CD8-positive, alpha-beta memory T cell (primary cell): ENCODE measurements at regions not wholly inside any gene's neighbourhood (a gene's known extent, or its start where the extent isn't known, plus 50 kb on each side); places are given as distances from the start of the nearest gene placed in this dataset.

Experiments
- CTCF ChIA-PET: fragments of 350-600 bp; sonication (Branson Sonifier 250); formaldehyde crosslinking; loops from one replicate; lab custom pipeline; 2021; ENCODE audit warnings: antibody characterized with exemption; lab: Charles Lee
- POLR2A ChIA-PET: fragments of 350-600 bp; sonication (Branson Sonifier 250); formaldehyde crosslinking; loops from one replicate; lab custom pipeline; 2021; ENCODE audit warnings: antibody characterized with exemption; lab: Charles Lee
- DNase-seq, 5 donors: peaks; one replicate each; pipeline versions ENCODE4 v3.0.0 to v3.0.0-alpha.2; 2020 to 2022; ENCODE audit warnings: mixed read lengths in 1 of 5
- H3K27ac ChIP-seq: one replicate; pipeline ENCODE4 v1.7.0; 2013; ENCODE audit warnings: low read depth, mild to moderate bottlenecking, low read length, moderate library complexity
- H3K27me3 ChIP-seq: 2 replicates; pipeline ENCODE4 v1.7.0; 2013; ENCODE audit warnings: low read length, mild to moderate bottlenecking; ENCODE audit not compliant: insufficient read depth, poor library complexity, severe bottlenecking
- H3K36me3 ChIP-seq: 2 replicates; pipeline ENCODE4 v1.7.0; 2013; ENCODE audit warnings: mild to moderate bottlenecking, low read length, moderate library complexity; ENCODE audit not compliant: insufficient read depth
- H3K4me1 ChIP-seq: 2 replicates; pipeline ENCODE4 v1.7.0; 2013; ENCODE audit warnings: mild to moderate bottlenecking, low read length, moderate library complexity; ENCODE audit not compliant: insufficient read depth
- H3K4me3 ChIP-seq: 2 replicates; pipeline ENCODE4 v1.7.0; 2013; ENCODE audit warnings: mild to moderate bottlenecking, low read length
- H3K9me3 ChIP-seq: 2 replicates; pipeline ENCODE4 v1.7.0; 2013; ENCODE audit warnings: mild to moderate bottlenecking, low read length
- H3K27ac Mint-ChIP-seq, 8 donors: one replicate each; pipeline ENCODE4 v1.8.0; 2020 to 2021; ENCODE audit warnings: mixed read lengths in 8 of 8, mild to moderate bottlenecking in 6 of 8, inconsistent platforms in 3 of 8, moderate library complexity in 3 of 8
- H3K27me3 Mint-ChIP-seq, 2 donors: one replicate each; pipeline ENCODE4 v1.8.0; 2020 to 2021; ENCODE audit warnings: mixed read lengths in 2 of 2, mild to moderate bottlenecking in 1 of 2, moderate library complexity in 1 of 2
- H3K36me3 Mint-ChIP-seq, 3 donors: one replicate each; pipeline ENCODE4 v1.8.0; 2020 to 2021; ENCODE audit warnings: mixed read lengths in 3 of 3, inconsistent platforms in 1 of 3, mild to moderate bottlenecking in 1 of 3
- H3K4me1 Mint-ChIP-seq, 3 donors: one replicate each; pipeline ENCODE4 v1.8.0; 2020 to 2021; ENCODE audit warnings: mixed read lengths in 3 of 3, inconsistent platforms in 1 of 3, mild to moderate bottlenecking in 1 of 3
- H3K4me3 Mint-ChIP-seq, 7 donors: one replicate each; pipeline ENCODE4 v1.8.0; 2020 to 2021; ENCODE audit warnings: mixed read lengths in 7 of 7, mild to moderate bottlenecking in 6 of 7, moderate library complexity in 4 of 7, inconsistent platforms in 2 of 7
- H3K9me3 Mint-ChIP-seq, 5 donors: one replicate each; pipeline ENCODE4 v1.8.0; 2020 to 2022; ENCODE audit warnings: mixed read lengths in 5 of 5, mild to moderate bottlenecking in 3 of 5, moderate library complexity in 2 of 5, inconsistent platforms in 1 of 5

DNA sequence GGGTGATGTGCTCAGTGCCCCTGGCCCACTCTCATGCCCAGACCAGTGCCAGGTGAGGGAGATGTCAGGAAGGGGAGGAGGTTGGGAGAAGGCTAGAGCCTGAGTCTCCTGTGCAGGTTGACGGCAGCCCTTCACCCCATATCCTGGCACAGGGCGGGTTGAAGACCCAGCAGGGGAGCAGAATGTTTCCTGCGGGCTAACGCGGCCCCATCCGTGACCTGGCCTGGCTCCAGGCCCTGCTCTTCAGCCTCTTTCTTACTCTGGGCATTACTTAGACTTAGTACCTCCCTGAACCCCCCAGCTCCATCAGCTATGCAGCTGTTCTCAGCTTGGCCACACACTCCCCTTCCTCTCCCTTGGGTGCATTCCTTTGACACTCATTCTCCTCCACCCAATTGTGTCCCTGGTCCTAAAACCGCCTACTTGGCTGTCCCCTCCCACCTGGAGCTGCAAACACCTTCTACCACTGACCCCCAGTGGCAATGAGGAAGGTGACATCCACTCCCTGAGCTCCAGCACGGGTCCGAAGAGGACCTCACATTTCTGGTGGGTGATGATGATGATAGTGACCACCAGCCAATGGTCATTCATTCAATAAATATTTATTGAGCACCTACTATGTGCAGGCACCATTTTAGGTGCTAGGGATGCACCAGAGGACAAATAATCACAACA lies 179.0 kb downstream of the PTPRU start:
- POLR2A ChIA-PET, result no interaction called here

DNA sequence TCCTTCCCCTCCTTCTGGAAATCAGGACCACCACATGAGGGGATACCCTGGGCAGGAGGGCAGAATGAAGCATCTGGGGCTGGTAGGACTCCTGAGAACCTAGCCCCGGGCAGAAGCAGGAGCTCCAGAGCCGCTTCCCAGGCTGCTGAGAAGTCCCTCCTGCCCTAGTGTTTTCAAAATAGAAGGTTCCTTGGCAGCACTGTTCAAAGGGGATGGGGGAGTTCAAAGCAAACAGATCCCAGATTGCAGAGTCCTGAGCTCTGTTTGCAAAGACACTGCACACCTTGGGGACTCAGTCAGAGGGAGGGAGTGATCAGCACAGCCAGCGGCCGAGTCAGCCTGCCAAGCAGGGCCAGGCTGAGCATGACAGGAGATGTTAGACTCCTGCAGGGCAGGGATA lies 177.8 kb downstream of the PTPRU start:
- Mint-ChIP-seq H3K27ac (no peak overlapping the region), H3K9me3 (no peaks in the 10 kb centered on the region)

More for the DNA sequence above, 179.0 kb downstream of the PTPRU start:
- H3K4me3 Mint-ChIP-seq, result peak overlapping the region in 1 of 7 donors; percentile 57
- Histone ChIP-seq H3K4me3 (no peak overlapping the region), H3K27me3 (no peaks in the 10 kb centered on the region), H3K27ac (no peak overlapping the region), H3K4me1 (no peaks in the 10 kb centered on the region), H3K9me3 (no peaks in the 10 kb centered on the region), H3K36me3 (no peaks in the 10 kb centered on the region)
- no peaks in the 10 kb centered on the region for H3K36me3 Mint-ChIP-seq
- no peaks in the 10 kb centered on the region for H3K4me1 Mint-ChIP-seq
- H3K27ac Mint-ChIP-seq, result no peak overlapping the region
- CTCF ChIA-PET, result no interaction called here
- peaks cover 12 to 38% of the 10 kb centered on the region in 2 donors for H3K27me3 Mint-ChIP-seq
- H3K9me3 Mint-ChIP-seq, result no peaks in the 10 kb centered on the region
- no peak for DNase-seq

DNA sequence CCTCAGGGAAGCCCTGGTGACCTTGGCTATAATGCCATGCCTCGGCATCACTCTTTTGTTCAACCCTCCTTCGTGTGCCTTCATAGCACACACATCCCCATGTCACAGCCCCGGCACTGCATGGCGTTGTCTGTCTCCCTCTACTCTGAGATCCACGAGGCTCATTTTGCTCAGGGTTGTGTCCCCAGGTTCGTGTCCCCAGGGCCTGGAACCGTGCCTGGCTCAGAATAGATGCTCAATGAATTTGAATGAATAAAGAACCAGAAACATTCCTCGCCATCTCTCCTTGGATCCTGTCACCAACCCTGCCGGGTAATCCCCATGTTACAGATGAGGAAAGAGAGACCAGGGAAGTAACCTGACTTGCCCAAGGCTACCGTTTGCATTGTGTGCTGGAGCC lies 177.3 kb downstream of the PTPRU start:
- CTCF ChIA-PET, result no interaction called here
- no peak overlapping the region for H3K4me3 ChIP-seq

More for the DNA sequence above, 177.8 kb downstream of the PTPRU start:
- DNase-seq, result no peak
- H3K27ac ChIP-seq, result no peak overlapping the region
- ChIA-PET POLR2A (no interaction called here), CTCF (no interaction called here)
- H3K36me3 ChIP-seq, result no peaks in the 10 kb centered on the region
- H3K4me1 ChIP-seq, result no peaks in the 10 kb centered on the region
- H3K4me3 ChIP-seq, result no peak overlapping the region
- H3K4me1 Mint-ChIP-seq, result no peaks in the 10 kb centered on the region
- H3K4me3 Mint-ChIP-seq, result no peak overlapping the region
- no peaks in the 10 kb centered on the region for H3K9me3 ChIP-seq
- no peaks in the 10 kb centered on the region for H3K27me3 ChIP-seq
- no peaks in the 10 kb centered on the region for H3K36me3 Mint-ChIP-seq
- peaks cover 13 to 47% of the 10 kb centered on the region in 2 donors for H3K27me3 Mint-ChIP-seq

DNA sequence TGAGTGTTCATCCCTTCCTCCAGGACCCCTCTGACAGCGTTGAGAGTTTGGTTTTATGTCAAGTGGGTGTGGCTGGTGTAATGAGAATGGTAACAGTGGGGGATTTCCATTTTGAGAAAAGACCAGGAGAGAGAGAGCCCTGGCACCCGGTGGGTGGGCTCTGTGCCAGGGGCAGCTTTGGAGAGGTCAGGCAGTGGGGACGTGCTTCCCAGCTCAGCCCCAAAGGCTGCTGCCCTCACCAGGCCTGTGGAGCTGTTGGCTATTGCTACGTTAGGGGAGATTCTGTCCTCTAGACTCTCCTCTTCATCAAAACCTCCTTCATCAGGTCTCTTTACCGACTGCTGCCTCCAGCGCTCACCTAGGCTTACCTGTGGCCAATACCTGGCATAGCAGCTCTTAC lies 176.3 kb downstream of the PTPRU start:
- CTCF ChIA-PET, result no interaction called here
- Histone ChIP-seq H3K36me3 (no peaks in the 10 kb centered on the region), H3K9me3 (no peaks in the 10 kb centered on the region), H3K27ac (no peak overlapping the region), H3K4me3 (no peak overlapping the region), H3K4me1 (no peaks in the 10 kb centered on the region), H3K27me3 (no peaks in the 10 kb centered on the region)
- no peak for DNase-seq
- Mint-ChIP-seq H3K9me3 (no peaks in the 10 kb centered on the region), H3K27me3 (peaks cover 9 to 52% of the 10 kb centered on the region in 2 donors), H3K27ac (no peak overlapping the region), H3K36me3 (no peaks in the 10 kb centered on the region), H3K4me1 (no peaks in the 10 kb centered on the region), H3K4me3 (no peak overlapping the region)
- POLR2A ChIA-PET, result no interaction called here

More for the DNA sequence above, 177.3 kb downstream of the PTPRU start:
- Histone ChIP-seq H3K9me3 (no peaks in the 10 kb centered on the region), H3K27ac (no peak overlapping the region), H3K27me3 (no peaks in the 10 kb centered on the region), H3K4me1 (no peaks in the 10 kb centered on the region), H3K36me3 (no peaks in the 10 kb centered on the region)
- Mint-ChIP-seq H3K4me1 (no peaks in the 10 kb centered on the region), H3K27ac (no peak overlapping the region), H3K4me3 (no peak overlapping the region), H3K36me3 (no peaks in the 10 kb centered on the region), H3K9me3 (no peaks in the 10 kb centered on the region), H3K27me3 (peaks cover 13 to 51% of the 10 kb centered on the region in 2 donors)
- no peak for DNase-seq
- POLR2A ChIA-PET, result no interaction called here

DNA sequence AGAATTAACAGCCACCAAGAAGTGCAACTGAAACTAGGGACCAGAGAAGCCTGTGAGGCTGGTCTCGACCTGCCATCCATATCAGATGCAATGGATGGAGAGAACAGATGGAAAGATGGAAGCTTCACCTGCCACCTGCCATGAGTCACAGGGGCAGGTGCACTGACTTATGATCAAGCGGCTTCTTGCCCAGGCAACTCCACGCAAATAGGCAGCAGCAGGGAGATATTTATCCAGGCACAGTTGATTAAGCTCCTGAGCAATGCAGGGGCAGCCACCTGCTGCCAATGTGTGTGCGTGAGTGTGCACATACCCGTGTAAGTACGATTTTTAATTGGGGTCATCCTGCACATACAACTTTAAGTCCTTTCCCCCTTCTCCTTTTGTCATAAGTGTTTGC lies 174.2 kb downstream of the PTPRU start:
- Mint-ChIP-seq H3K4me1 (no peaks in the 10 kb centered on the region), H3K9me3 (no peaks in the 10 kb centered on the region), H3K27ac (no peak overlapping the region), H3K27me3 (peaks cover 5 to 51% of the 10 kb centered on the region in 2 donors), H3K36me3 (no peaks in the 10 kb centered on the region), H3K4me3 (no peak overlapping the region)
- H3K27me3 ChIP-seq, result no peaks in the 10 kb centered on the region
- no peaks in the 10 kb centered on the region for H3K4me1 ChIP-seq
- H3K4me3 ChIP-seq, result no peak overlapping the region
- H3K9me3 ChIP-seq, result no peaks in the 10 kb centered on the region
- POLR2A ChIA-PET, result no interaction called here
- CTCF ChIA-PET, result no interaction called here
- no peak for DNase-seq
- H3K36me3 ChIP-seq, result no peaks in the 10 kb centered on the region
- H3K27ac ChIP-seq, result no peak overlapping the region

DNA sequence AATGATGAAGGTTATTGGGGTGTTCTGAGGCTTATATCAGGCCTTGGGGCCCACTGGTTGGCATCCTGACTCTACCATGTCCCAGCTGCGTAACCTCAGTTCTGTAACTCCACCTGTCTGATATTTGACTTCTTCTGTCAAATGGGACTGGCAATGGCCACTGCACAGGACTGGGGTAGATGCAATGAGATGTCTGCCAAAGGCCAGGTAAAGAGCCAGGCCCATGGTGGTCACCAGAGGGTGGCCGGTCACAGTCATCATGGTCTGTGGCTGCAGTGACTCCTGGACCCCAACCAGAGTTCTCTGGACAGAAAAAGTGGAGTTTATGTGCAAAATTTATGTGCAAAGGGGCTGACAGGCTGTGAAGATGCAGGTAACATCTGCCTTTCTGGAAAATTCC lies 173.3 kb downstream of the PTPRU start:
- no peaks in the 10 kb centered on the region for H3K36me3 ChIP-seq
- Mint-ChIP-seq H3K4me3 (no peak overlapping the region), H3K27ac (no peak overlapping the region), H3K27me3 (peaks cover 5 to 56% of the 10 kb centered on the region in 2 donors), H3K9me3 (no peaks in the 10 kb centered on the region), H3K4me1 (no peaks in the 10 kb centered on the region), H3K36me3 (no peaks in the 10 kb centered on the region)
- H3K9me3 ChIP-seq, result no peaks in the 10 kb centered on the region
- no peak for DNase-seq
- no peak overlapping the region for H3K4me3 ChIP-seq
- ChIA-PET POLR2A (no interaction called here), CTCF (no interaction called here)
- no peaks in the 10 kb centered on the region for H3K27me3 ChIP-seq
- no peaks in the 10 kb centered on the region for H3K4me1 ChIP-seq
- H3K27ac ChIP-seq, result no peak overlapping the region

DNA sequence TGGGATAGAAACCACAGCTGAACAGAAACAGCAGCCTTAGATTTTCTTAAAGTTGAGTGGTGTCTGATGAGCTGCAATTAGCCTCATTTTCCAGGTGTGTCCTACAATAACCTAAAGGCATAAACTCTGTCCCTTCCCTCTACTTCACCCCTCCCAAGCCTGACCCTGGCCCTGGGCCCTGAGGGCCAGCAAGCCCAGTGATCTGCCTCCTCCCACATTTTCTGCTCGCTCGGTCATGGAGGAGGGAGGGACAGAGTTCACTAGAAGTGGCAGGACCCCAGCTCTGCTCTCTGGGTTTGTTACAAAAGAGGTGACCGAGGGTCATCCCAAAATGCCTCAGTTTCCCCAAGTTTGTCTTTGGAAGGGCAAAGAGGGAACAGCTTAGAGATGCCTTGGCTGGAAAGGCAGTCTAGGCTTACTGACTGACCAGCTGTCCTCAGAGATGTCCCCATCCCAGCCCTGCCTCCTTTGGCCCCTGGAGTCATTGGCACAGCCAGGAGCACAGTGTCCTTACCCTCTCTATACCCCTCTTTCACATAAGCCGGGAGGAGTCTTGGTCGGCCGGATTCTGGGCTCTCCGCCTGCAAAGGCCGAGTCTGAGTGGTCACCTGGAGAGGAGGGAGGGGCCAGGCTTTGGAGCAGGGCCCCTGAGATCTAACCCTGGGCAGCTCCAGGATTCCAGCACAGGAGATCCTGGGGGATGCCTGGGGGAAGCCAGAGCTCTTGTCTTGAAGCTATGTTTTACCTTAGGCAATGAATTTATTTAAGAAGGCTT lies 172.7 kb downstream of the PTPRU start:
- no peak overlapping the region for H3K27ac Mint-ChIP-seq
- H3K36me3 Mint-ChIP-seq, result no peaks in the 10 kb centered on the region
- H3K27me3 ChIP-seq, result no peaks in the 10 kb centered on the region
- no peak overlapping the region for H3K4me3 Mint-ChIP-seq
- no peak for DNase-seq
- POLR2A ChIA-PET, result no interaction called here
- H3K36me3 ChIP-seq, result no peaks in the 10 kb centered on the region
- no peaks in the 10 kb centered on the region for H3K9me3 ChIP-seq
- H3K9me3 Mint-ChIP-seq, result peaks cover 0 to under 1% (median 0%) of the 10 kb centered on the region in 5 donors
- H3K27ac ChIP-seq, result no peak overlapping the region
- CTCF ChIA-PET, result no interaction called here
- no peaks in the 10 kb centered on the region for H3K4me1 Mint-ChIP-seq
- H3K4me1 ChIP-seq, result no peaks in the 10 kb centered on the region
- H3K4me3 ChIP-seq, result no peak overlapping the region
- peaks cover 5 to 53% of the 10 kb centered on the region in 2 donors for H3K27me3 Mint-ChIP-seq

DNA sequence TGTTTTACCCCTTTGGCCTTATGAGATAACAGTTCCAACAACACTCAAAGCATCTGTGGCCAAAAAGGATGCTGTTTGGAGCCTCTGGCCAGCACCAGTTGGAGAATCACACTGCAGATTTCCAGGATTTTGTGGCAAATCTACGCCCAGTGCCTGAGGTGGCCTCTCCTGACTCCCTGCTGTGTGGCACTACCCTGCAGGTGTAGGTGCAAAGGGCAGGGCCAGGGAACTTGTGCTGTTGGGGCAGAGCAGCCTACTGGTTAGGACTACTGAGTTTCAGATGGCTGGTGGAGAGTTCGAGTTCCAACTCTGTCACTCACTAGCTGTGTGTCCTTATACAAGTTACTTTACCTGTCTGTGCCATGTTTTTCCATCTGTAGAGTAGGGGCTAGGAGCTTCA lies 170.5 kb downstream of the PTPRU start:
- H3K27me3 Mint-ChIP-seq, result peaks cover 8 to 48% of the 10 kb centered on the region in 2 donors
- H3K9me3 Mint-ChIP-seq, result peaks cover 0 to 4% (median 0%) of the 10 kb centered on the region in 5 donors
- Histone ChIP-seq H3K27ac (no peak overlapping the region), H3K4me1 (no peaks in the 10 kb centered on the region), H3K36me3 (no peaks in the 10 kb centered on the region), H3K4me3 (no peak overlapping the region), H3K9me3 (no peaks in the 10 kb centered on the region), H3K27me3 (no peaks in the 10 kb centered on the region)
- ChIA-PET POLR2A (no interaction called here), CTCF (no interaction called here)
- H3K36me3 Mint-ChIP-seq, result no peaks in the 10 kb centered on the region
- H3K27ac Mint-ChIP-seq, result no peak overlapping the region
- no peak overlapping the region for H3K4me3 Mint-ChIP-seq
- H3K4me1 Mint-ChIP-seq, result no peaks in the 10 kb centered on the region
- no peak for DNase-seq
